Sigmoid colon (tissue), 6 donors: ENCODE measurements at regions not wholly inside any gene's neighbourhood (a gene's known extent, or its start where the extent isn't known, plus 50 kb on each side); places are given as distances from the start of the nearest gene placed in this dataset.

Experiments
- DNase-seq: peaks from one replicate; pipeline ENCODE4 v3.0.0-alpha.2; 2019
- H3K27ac ChIP-seq, 4 donors: fragments of 200-600 bp; sonication (generic); one replicate each; pipeline ENCODE4 v1.5.1; 2016 to 2019; ENCODE audit warnings: mild to moderate bottlenecking in 1 of 4
- H3K27me3 ChIP-seq, 3 donors: fragments of 200-600 bp; sonication (generic); one replicate each; pipeline ENCODE4 v1.5.1; 2019; ENCODE audit warnings: mild to moderate bottlenecking in 1 of 3
- H3K36me3 ChIP-seq, 4 donors: fragments of 200-600 bp; sonication (generic); one replicate each; pipeline ENCODE4 v1.5.1; 2016 to 2019
- H3K4me1 ChIP-seq, 4 donors: fragments of 200-600 bp; sonication (generic); one replicate each; pipeline ENCODE4 v1.5.1; 2017 to 2019
- H3K4me3 ChIP-seq, 4 donors: fragments of 200-600 bp; sonication (generic); one replicate each; pipeline ENCODE4 v1.5.1; 2017 to 2019; ENCODE audit warnings: mild to moderate bottlenecking in 2 of 4, moderate library complexity in 1 of 4
- H3K9me3 ChIP-seq, 4 donors: fragments of 200-600 bp in 3 of 4; sonication (generic) in 3 of 4; one replicate each; pipeline versions ENCODE4 v1.5.1 to v1.6.1; 2013 to 2019
- EP300 ChIP-seq, 4 donors: sonication (generic); formaldehyde crosslinking; IDR thresholded peaks; one replicate each; pipeline ENCODE4 v1.6.1; 2017; ENCODE audit warnings: antibody characterized with exemption in 4 of 4
- POLR2A ChIP-seq, 2 donors: fragments of 450-650 bp; IDR thresholded peaks; one replicate each; pipeline ENCODE4 v1.6.1; 2016; ENCODE audit warnings: antibody characterized with exemption in 2 of 2, mild to moderate bottlenecking in 2 of 2, moderate library complexity in 2 of 2
- POLR2AphosphoS5 ChIP-seq, 4 donors: sonication (generic); formaldehyde crosslinking; IDR thresholded peaks; one replicate each; pipeline ENCODE4 v1.6.1; 2017; ENCODE audit warnings: antibody characterized with exemption in 4 of 4
- WGBS, 2 donors: extraction: QIAGEN DNeasy Blood & Tissue Kit; methylation state at CpG; one replicate each; pipeline ENCODE4 v1.1.7; 2013; 5-methylcytosine and 5-hydroxymethylcytosine counted together
- intact Hi-C: fragments of 100-400 bp; cut with DNase I; formaldehyde crosslinking; loops from one replicate; pipeline ENCODE4 v1.15.1; 2023
- TF ChIP-seq, protein P1 (sequence below), 4 experiments: fragments of 450-650 bp in 3 of 4; fragments of 200-600 bp in 1 of 4; IDR thresholded peaks; one replicate each; pipeline ENCODE4 v1.5.1; 2016 to 2019; ENCODE audit warnings: antibody characterized with exemption in 4 of 4, mild to moderate bottlenecking in 3 of 4, moderate library complexity in 2 of 4
- donor health status: healthy with polysubstance abuse.
- donor health status: healthy.

DNA sequence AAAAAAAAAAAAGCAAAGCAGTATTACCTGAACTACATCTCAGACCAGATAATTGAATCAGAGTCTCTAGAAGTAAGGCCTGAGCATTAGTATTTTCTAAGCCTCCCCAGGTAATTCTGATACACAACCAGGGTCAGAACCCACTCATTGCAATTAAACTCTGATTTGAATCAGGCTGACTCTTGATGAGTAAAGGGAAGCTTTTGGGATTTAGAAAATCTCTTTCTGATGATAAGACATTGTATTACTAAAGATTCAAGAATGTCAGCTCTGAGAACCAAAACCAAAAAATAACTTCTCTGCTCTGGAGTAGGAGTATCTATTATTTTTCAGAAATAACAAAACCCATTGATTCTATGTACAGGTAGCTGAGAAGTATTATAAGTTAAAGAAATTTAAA lies 100.1 kb upstream of the COL21A1 start:
- intact Hi-C loops, result no loop called here

DNA sequence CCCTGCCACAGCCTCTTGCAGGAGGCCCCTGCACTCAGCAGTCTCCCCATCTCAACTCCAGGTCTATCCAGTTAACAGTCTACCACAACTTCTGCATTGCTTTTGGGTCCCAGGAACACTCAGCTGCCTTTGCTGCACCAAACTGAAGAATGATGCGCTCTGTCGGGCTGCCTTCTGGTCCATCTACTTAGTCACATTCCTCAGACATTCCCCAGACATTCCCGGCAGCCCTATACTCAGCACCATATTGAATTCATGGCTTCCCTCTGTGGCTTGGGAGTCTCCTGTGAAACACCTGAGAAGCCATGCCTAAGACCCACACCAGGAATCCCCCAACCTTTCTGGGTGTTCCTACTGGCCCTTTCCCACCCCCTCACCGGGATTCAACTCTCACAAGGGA lies 99.6 kb upstream of the COL21A1 start:
- 79 to 82% methylated on average over 4 of the region's 4 CpGs for WGBS, 2 donors
- no peak overlapping the region for H3K27ac ChIP-seq
- no peaks in the 10 kb centered on the region for H3K27me3 ChIP-seq

More for the DNA sequence above, 100.1 kb upstream of the COL21A1 start:
- Histone ChIP-seq H3K27ac (no peak overlapping the region), H3K4me3 (no peak overlapping the region), H3K9me3 (no peaks in the 10 kb centered on the region), H3K4me1 (peaks cover 0 to 10% (median 2%) of the 10 kb centered on the region in 4 donors), H3K36me3 (no peaks in the 10 kb centered on the region), H3K27me3 (no peaks in the 10 kb centered on the region)
- no peak for DNase-seq
- TF ChIP-seq, protein P1, sequence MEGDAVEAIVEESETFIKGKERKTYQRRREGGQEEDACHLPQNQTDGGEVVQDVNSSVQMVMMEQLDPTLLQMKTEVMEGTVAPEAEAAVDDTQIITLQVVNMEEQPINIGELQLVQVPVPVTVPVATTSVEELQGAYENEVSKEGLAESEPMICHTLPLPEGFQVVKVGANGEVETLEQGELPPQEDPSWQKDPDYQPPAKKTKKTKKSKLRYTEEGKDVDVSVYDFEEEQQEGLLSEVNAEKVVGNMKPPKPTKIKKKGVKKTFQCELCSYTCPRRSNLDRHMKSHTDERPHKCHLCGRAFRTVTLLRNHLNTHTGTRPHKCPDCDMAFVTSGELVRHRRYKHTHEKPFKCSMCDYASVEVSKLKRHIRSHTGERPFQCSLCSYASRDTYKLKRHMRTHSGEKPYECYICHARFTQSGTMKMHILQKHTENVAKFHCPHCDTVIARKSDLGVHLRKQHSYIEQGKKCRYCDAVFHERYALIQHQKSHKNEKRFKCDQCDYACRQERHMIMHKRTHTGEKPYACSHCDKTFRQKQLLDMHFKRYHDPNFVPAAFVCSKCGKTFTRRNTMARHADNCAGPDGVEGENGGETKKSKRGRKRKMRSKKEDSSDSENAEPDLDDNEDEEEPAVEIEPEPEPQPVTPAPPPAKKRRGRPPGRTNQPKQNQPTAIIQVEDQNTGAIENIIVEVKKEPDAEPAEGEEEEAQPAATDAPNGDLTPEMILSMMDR (IDR thresholded peaks at IDR 0.05), result no peak
- TF ChIP-seq POLR2A (IDR thresholded peaks at IDR 0.05), result no peak
- TF ChIP-seq POLR2AphosphoS5 (IDR thresholded peaks at IDR 0.05), result no peak
- TF ChIP-seq EP300 (IDR thresholded peaks at IDR 0.05), result no peak

DNA sequence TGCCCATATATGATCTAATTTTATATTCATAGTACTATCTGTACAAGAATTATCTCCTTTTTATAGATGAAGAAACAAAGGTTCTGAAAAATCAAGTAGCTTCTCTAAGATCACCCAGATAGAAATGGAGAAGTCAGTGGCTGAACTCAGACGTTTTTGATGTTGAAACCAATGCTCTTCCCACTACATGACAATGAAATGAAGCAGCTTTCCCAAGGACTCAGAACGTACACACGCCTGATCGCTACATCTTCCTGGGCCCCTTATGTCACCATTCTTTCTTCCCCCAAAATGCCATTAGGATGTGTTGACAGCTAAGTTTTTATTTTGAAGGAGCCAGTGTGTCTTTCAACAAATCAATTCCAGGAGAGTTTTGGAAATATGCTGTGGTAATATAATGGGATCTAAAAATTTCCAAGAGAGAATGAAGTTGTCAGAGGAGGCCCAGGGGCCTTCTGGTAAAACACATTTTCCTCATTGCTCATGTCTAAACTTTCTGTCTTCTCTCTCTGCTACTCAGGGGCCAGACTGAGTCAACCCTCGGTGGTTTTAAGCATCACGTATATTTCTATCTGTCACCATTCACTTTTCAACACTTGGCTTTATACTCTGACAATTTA lies 98.1 kb upstream of the COL21A1 start:
- DNase-seq, result no peak
- Histone ChIP-seq H3K27ac (no peak overlapping the region), H3K4me1 (peaks cover 0 to 11% (median 4%) of the 10 kb centered on the region in 4 donors), H3K27me3 (no peaks in the 10 kb centered on the region), H3K9me3 (no peaks in the 10 kb centered on the region), H3K36me3 (no peaks in the 10 kb centered on the region), H3K4me3 (no peak overlapping the region)
- TF ChIP-seq POLR2A (IDR thresholded peaks at IDR 0.05), result no peak
- no peak for TF ChIP-seq EP300 (IDR thresholded peaks at IDR 0.05)
- no peak for TF ChIP-seq POLR2AphosphoS5 (IDR thresholded peaks at IDR 0.05)
- TF ChIP-seq, protein P1 (IDR thresholded peaks at IDR 0.05), result no peak
- 62 to 66% methylated on average over 6 of the region's 6 CpGs for WGBS, 2 donors
- intact Hi-C loops, result no loop called here

More for the DNA sequence above, 99.6 kb upstream of the COL21A1 start:
- H3K36me3 ChIP-seq, result no peaks in the 10 kb centered on the region
- peaks cover 0 to 14% (median 2%) of the 10 kb centered on the region in 4 donors for H3K4me1 ChIP-seq
- TF ChIP-seq POLR2AphosphoS5 (IDR thresholded peaks at IDR 0.05), result no peak
- TF ChIP-seq, protein P1 (IDR thresholded peaks at IDR 0.05), result no peak
- no peak for TF ChIP-seq EP300 (IDR thresholded peaks at IDR 0.05)
- no peak for TF ChIP-seq POLR2A (IDR thresholded peaks at IDR 0.05)
- intact Hi-C loops, result no loop called here
- DNase-seq, result no peak
- no peak overlapping the region for H3K4me3 ChIP-seq
- H3K9me3 ChIP-seq, result no peaks in the 10 kb centered on the region

DNA sequence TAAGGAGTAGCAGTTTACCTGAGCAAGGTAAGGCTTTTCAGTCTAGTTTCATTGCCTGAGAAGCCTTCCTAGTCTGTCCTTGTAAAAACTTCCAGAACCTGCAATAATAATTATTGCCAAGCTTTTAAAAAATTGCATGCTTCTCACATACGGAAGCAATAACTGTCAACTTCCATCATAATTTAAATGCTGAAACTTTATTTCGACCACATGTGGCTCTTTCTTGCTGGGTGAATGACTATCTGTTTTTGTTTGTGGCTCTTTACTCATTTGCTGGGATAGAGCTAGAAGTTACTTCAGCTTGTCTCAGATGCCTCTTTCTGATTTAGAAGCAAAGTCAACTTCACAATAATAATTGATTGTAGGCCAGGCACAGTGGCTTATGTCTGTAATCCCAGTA lies 95.9 kb upstream of the COL21A1 start:
- intact Hi-C loops, result no loop called here

More for the DNA sequence above, 95.9 kb upstream of the COL21A1 start:
- Histone ChIP-seq H3K36me3 (no peaks in the 10 kb centered on the region), H3K27ac (no peak overlapping the region), H3K4me1 (peaks cover 0 to 28% (median 21%) of the 10 kb centered on the region in 4 donors), H3K4me3 (no peak overlapping the region), H3K27me3 (no peaks in the 10 kb centered on the region), H3K9me3 (no peaks in the 10 kb centered on the region)
- WGBS, 2 donors, result 70 to 77% methylated on average over 2 of the region's 2 CpGs
- TF ChIP-seq EP300 (IDR thresholded peaks at IDR 0.05) (no peak), POLR2AphosphoS5 (IDR thresholded peaks at IDR 0.05) (no peak), POLR2A (IDR thresholded peaks at IDR 0.05) (no peak)
- TF ChIP-seq, protein P1 (IDR thresholded peaks at IDR 0.05), result no peak
- DNase-seq, result no peak
